ENCODE measurements at regions not wholly inside any gene's neighbourhood (a gene's known extent, or its start where the extent isn't known, plus 50 kb on each side); places are given as distances from the start of the nearest gene placed in this dataset.
"Not testable (repeated sequence)": the region's sequence is repeated elsewhere in the genome, so short reads cannot be mapped to it uniquely, and the experiment has no call there.

DNA sequence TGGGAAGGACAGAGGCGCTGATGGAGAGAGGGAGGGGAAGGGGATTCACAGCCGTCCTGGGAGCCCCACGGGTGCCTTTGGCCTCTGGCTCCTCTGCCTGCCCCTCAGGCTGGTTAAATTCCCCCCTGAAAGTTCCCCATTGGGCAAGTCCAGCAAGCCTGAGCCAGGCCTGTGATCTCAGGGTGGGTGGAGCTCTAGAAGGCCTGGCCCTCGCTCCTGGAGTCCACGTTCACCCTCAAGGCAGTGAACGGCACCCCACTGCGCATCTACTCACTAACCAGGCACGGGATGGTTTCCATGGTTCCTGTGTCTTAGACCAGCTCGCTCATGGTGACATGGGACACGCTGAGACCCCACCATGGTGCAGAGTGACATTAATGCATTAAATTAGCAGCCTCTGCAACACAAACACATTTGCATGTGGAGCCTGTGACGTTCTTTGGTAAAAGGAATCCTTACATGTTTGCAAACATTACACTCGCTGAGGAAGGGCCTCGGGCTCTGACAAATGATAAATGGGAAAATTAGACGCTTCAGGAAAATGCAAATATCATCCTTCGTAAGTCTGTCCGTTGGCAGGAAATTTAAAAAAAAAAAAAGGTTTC, 452.7 kb downstream of the PREX1 start:
- H3K36me3 ChIP-seq (ENCODE audit: insufficient read depth, low read length, poor library complexity, severe bottlenecking) = no peaks in the 10 kb centered on the region
- no peak overlapping the region for H3K4me3 ChIP-seq (ENCODE audit: low read depth, low read length, poor library complexity, severe bottlenecking)
- ChIA-PET POLR2A (ENCODE audit: low non-redundant PET) (no interaction called here), CTCF (no interaction called here)
- TF ChIP-seq, protein P1, sequence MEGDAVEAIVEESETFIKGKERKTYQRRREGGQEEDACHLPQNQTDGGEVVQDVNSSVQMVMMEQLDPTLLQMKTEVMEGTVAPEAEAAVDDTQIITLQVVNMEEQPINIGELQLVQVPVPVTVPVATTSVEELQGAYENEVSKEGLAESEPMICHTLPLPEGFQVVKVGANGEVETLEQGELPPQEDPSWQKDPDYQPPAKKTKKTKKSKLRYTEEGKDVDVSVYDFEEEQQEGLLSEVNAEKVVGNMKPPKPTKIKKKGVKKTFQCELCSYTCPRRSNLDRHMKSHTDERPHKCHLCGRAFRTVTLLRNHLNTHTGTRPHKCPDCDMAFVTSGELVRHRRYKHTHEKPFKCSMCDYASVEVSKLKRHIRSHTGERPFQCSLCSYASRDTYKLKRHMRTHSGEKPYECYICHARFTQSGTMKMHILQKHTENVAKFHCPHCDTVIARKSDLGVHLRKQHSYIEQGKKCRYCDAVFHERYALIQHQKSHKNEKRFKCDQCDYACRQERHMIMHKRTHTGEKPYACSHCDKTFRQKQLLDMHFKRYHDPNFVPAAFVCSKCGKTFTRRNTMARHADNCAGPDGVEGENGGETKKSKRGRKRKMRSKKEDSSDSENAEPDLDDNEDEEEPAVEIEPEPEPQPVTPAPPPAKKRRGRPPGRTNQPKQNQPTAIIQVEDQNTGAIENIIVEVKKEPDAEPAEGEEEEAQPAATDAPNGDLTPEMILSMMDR (conservative IDR thresholded peaks at IDR 0.05; ENCODE audit: low read depth, low read length) = no peak
- no peak for TF ChIP-seq EZH2 (IDR thresholded peaks at IDR 0.05; ENCODE audit: borderline replicate concordance, low read depth, low read length, poor library complexity, severe bottlenecking)
- peak; percentile 74 for DNase-seq (ENCODE audit: low spot score)
- H3K4me1 ChIP-seq (ENCODE audit: insufficient read depth, low read length, poor library complexity, severe bottlenecking) = peaks cover 39% of the 10 kb centered on the region
- no peaks in the 10 kb centered on the region for H3K27me3 ChIP-seq (replicated peaks; ENCODE audit: insufficient read depth, low read depth, low read length, poor library complexity)
- no peaks in the 10 kb centered on the region for H3K9me3 ChIP-seq (ENCODE audit: low read depth, low read length, poor library complexity, severe bottlenecking)
- peak overlapping the region; percentile 73 for H3K27ac ChIP-seq (ENCODE audit: low read depth, low read length, poor library complexity, severe bottlenecking)
- BruUV-seq (replicated peaks) = no TSS peak
- intact Hi-C loops (cut with micrococcal nuclease; ENCODE audit: unreplicated experiment) = loop anchor here (2.0 kb wide), 1 partner anchor 104 kb away; no protein-coding TSS in a partner anchor

DNA sequence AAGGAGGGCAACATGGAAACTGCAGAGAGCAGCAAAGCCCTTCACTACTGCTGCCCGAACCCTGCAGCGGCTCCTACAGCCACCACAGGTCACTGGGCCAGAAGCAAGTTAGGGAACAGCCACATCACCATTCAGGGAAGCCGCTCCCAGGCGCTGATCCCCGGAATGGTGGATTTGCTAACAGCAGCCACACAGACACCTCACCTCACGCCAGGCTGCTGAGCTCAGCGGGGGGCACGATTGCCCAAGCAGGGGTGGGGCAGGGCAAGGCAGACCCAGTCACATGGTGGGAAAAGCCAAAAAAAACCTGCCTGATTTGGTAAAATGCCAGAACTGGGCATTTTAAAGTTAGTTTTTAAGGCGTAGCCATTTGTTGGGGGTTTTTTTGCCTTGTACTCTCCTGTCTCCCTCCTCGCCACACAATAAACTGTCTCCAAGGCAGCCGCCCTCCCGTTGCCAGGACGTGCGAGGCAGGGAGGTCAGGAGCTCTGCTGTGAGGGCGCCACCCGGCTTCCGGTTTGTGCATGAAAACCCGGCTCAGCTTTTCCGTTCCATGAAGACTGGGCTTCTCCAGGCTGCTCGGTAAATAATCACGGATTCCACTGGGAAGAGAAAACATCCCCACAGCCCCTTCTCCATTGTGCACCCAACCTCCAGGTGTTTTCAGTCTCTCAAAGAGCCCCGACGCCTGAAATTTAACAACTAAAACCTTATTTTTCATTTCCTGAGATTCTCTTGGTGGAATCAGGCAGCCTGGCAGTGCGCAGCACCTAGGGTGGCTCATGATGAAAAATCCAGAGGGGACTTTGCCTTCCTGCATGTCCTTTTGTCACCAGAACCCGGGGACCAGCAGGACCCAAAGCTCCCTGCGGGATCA, 453.5 kb downstream of the PREX1 start:
- H3K27me3 ChIP-seq (replicated peaks; ENCODE audit: insufficient read depth, low read depth, low read length, poor library complexity); H3K9me3 ChIP-seq (ENCODE audit: low read depth, low read length, poor library complexity, severe bottlenecking); H3K4me3 ChIP-seq (ENCODE audit: low read depth, low read length, poor library complexity, severe bottlenecking); BruUV-seq (replicated peaks); CTCF ChIA-PET; POLR2A ChIA-PET (ENCODE audit: low non-redundant PET); H3K36me3 ChIP-seq (ENCODE audit: insufficient read depth, low read length, poor library complexity, severe bottlenecking): not testable (repeated sequence)
- peak overlapping the region; percentile 73 for H3K27ac ChIP-seq (ENCODE audit: low read depth, low read length, poor library complexity, severe bottlenecking)
- intact Hi-C loops (cut with micrococcal nuclease; ENCODE audit: unreplicated experiment) = loop anchor here (2.0 kb wide), 1 partner anchor 105 kb away; no protein-coding TSS in a partner anchor
- H3K4me1 ChIP-seq (ENCODE audit: insufficient read depth, low read length, poor library complexity, severe bottlenecking) = peaks cover 35% of the 10 kb centered on the region
- TF ChIP-seq, protein P1 (conservative IDR thresholded peaks at IDR 0.05; ENCODE audit: low read depth, low read length) = peak; percentile 28; the same call in 1 of the 2 replicates
- peak; percentile 79 for DNase-seq (ENCODE audit: low spot score)

DNA sequence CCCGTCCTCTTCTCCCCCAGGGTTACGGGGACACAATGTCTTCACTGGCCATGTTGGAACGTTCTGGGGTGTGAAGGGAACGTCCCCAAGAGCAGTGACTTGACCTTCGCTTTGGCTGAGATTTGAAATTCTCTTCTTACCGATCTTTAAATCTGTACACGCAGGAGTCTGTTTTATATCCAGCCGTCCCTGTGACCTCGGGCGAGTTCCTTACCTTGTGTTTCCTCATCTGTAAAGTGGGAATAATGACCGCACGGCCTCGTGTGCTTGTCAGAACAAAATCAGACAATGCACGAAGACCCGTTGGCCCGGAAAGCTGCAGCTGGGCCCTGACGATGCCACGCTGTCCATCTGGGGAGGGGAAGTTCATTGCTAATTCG, 454.3 kb downstream of the PREX1 start:
- Histone ChIP-seq H3K9me3 (ENCODE audit: low read depth, low read length, poor library complexity, severe bottlenecking) (no peaks in the 10 kb centered on the region), H3K4me3 (ENCODE audit: low read depth, low read length, poor library complexity, severe bottlenecking) (no peak overlapping the region), H3K36me3 (ENCODE audit: insufficient read depth, low read length, poor library complexity, severe bottlenecking) (no peaks in the 10 kb centered on the region), H3K27me3 (replicated peaks; ENCODE audit: insufficient read depth, low read depth, low read length, poor library complexity) (no peaks in the 10 kb centered on the region), H3K4me1 (ENCODE audit: insufficient read depth, low read length, poor library complexity, severe bottlenecking) (peaks cover 42% of the 10 kb centered on the region), H3K27ac (ENCODE audit: low read depth, low read length, poor library complexity, severe bottlenecking) (no peak overlapping the region)
- CTCF ChIA-PET = no interaction called here
- no peak for TF ChIP-seq EZH2 (IDR thresholded peaks at IDR 0.05; ENCODE audit: borderline replicate concordance, low read depth, low read length, poor library complexity, severe bottlenecking)
- TF ChIP-seq, protein P1 (conservative IDR thresholded peaks at IDR 0.05; ENCODE audit: low read depth, low read length) = no peak
- POLR2A ChIA-PET (ENCODE audit: low non-redundant PET) = no interaction called here
- no TSS peak for BruUV-seq (replicated peaks)
- no peak for DNase-seq (ENCODE audit: low spot score)
- intact Hi-C loops (cut with micrococcal nuclease; ENCODE audit: unreplicated experiment) = no loop called here

DNA sequence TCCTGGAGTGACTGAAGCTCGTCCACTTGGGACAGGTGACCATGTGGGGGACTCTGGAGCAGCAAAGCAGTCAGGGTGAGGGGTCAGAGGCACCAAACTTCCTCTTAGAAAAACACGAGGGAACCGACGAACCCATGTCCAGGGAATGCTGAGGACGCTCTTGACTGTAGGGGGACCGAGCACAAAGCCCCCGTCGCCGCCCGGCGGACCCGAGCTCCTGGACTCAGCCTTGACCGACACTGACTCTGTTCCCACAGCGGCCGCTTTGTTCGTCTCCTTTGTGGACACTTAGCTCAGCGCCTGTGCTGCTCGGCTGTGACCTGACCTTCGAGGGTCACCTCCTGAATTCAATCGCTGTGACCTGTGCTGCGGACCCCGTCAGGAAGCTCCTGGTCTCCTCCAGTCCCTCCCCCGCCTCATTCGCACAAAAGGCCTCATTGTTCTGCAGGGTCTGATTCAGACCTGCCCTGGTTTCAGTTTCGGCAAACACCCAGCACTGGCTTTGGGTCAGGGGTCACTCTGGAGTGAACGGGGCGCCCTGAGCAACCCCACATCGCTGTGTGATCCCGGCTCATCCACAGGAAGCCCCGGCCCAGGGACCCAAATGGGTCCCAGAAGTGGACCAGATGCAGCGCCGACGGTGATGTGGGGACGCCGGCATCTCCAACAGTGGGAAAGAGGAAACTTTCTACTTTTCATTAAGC, 454.8 kb downstream of the PREX1 start:
- H3K27me3 ChIP-seq (replicated peaks; ENCODE audit: insufficient read depth, low read depth, low read length, poor library complexity); H3K27ac ChIP-seq (ENCODE audit: low read depth, low read length, poor library complexity, severe bottlenecking); H3K36me3 ChIP-seq (ENCODE audit: insufficient read depth, low read length, poor library complexity, severe bottlenecking); BruUV-seq (replicated peaks); CTCF ChIA-PET; POLR2A ChIA-PET (ENCODE audit: low non-redundant PET); H3K9me3 ChIP-seq (ENCODE audit: low read depth, low read length, poor library complexity, severe bottlenecking); DNase-seq (ENCODE audit: low spot score); H3K4me3 ChIP-seq (ENCODE audit: low read depth, low read length, poor library complexity, severe bottlenecking); intact Hi-C loops (cut with micrococcal nuclease; ENCODE audit: unreplicated experiment): not testable (repeated sequence)
- H3K4me1 ChIP-seq (ENCODE audit: insufficient read depth, low read length, poor library complexity, severe bottlenecking) = peaks cover 42% of the 10 kb centered on the region

Data from A673 (cell line).